H9 (cell line): ENCODE measurements at regions not wholly inside any gene's neighbourhood (a gene's known extent, or its start where the extent isn't known, plus 50 kb on each side); places are given as distances from the start of the nearest gene placed in this dataset.

Experiments
- DNase-seq: peaks from one replicate; pipeline ENCODE4 v3.0.0-alpha.2; 2017
- H2AFZ ChIP-seq: one replicate; pipeline ENCODE4 v1.6.1; 2013; ENCODE audit warnings: mild to moderate bottlenecking, low read length, control low read depth, moderate library complexity
- H2AK5ac ChIP-seq: 2 replicates; pipeline ENCODE4 v1.6.1; 2013; ENCODE audit warnings: low read length, control low read depth, mixed read lengths; ENCODE audit not compliant: insufficient read length
- H2BK120ac ChIP-seq: one replicate; pipeline ENCODE4 v1.6.1; 2013; ENCODE audit warnings: low read depth, mild to moderate bottlenecking, low read length, control low read depth, inconsistent platforms; ENCODE audit not compliant: poor library complexity, severe bottlenecking
- H2BK12ac ChIP-seq: 2 replicates; pipeline ENCODE4 v1.6.1; 2013; ENCODE audit warnings: low read length, control low read depth, mixed read lengths, low read depth; ENCODE audit not compliant: insufficient read length
- H2BK15ac ChIP-seq: 2 replicates; pipeline ENCODE4 v1.6.1; 2013; ENCODE audit warnings: low read depth, low read length, control low read depth
- H2BK20ac ChIP-seq: one replicate; pipeline ENCODE4 v1.6.1; 2013; ENCODE audit warnings: low read depth, mild to moderate bottlenecking, low read length, control low read depth, inconsistent platforms; ENCODE audit not compliant: poor library complexity, severe bottlenecking
- H2BK5ac ChIP-seq: 2 replicates; pipeline ENCODE4 v1.6.1; 2013; ENCODE audit warnings: low read length, control low read depth, mixed read lengths; ENCODE audit not compliant: insufficient read length
- H3K14ac ChIP-seq: 2 replicates; pipeline ENCODE4 v1.6.1; 2013; ENCODE audit warnings: low read length, control low read depth; ENCODE audit not compliant: insufficient read depth
- H3K18ac ChIP-seq: 2 replicates; pipeline ENCODE4 v1.6.1; 2013; ENCODE audit warnings: low read depth, mild to moderate bottlenecking, mixed read lengths, low read length, control low read depth; ENCODE audit not compliant: insufficient read length
- H3K23ac ChIP-seq: 2 replicates; pipeline ENCODE4 v1.6.1; 2013; ENCODE audit warnings: low read length, control low read depth, mixed read lengths, low read depth; ENCODE audit not compliant: insufficient read length
- H3K23me2 ChIP-seq: 2 replicates; pipeline ENCODE4 v1.6.1; 2013; ENCODE audit warnings: low read depth, mild to moderate bottlenecking, mixed read lengths, low read length, control low read depth; ENCODE audit not compliant: insufficient read length, poor library complexity, severe bottlenecking
- H3K27ac ChIP-seq: 2 replicates; pipeline ENCODE4 v1.5.1; 2013; ENCODE audit warnings: low read length, control low read depth, mixed read lengths, low read depth; ENCODE audit not compliant: insufficient read length
- H3K27me3 ChIP-seq: 2 replicates; pipeline ENCODE4 v1.6.1; 2013; ENCODE audit warnings: low read length, control low read depth, inconsistent platforms; ENCODE audit not compliant: insufficient read depth
- H3K4ac ChIP-seq: 2 replicates; pipeline ENCODE4 v1.6.1; 2013; ENCODE audit warnings: low read depth, mild to moderate bottlenecking, control low read depth, inconsistent platforms, low read length, moderate library complexity
- H3K4me1 ChIP-seq: 2 replicates; pipeline ENCODE4 v1.6.1; 2013; ENCODE audit warnings: low read length, control low read depth, inconsistent platforms; ENCODE audit not compliant: insufficient read depth
- H3K4me2 ChIP-seq: 2 replicates; pipeline ENCODE4 v1.6.1; 2013; ENCODE audit warnings: low read length, control low read depth, mixed read lengths; ENCODE audit not compliant: insufficient read length, insufficient read depth
- H3K56ac ChIP-seq: 2 replicates; pipeline ENCODE4 v1.6.1; 2013; ENCODE audit warnings: low read depth, mild to moderate bottlenecking, mixed read lengths, low read length, control low read depth; ENCODE audit not compliant: insufficient read length
- H3K79me1 ChIP-seq: 2 replicates; pipeline ENCODE4 v1.6.1; 2013; ENCODE audit warnings: low read depth, mild to moderate bottlenecking, moderate library complexity, low read length, control low read depth, inconsistent platforms; ENCODE audit not compliant: insufficient read depth, poor library complexity, severe bottlenecking
- H3K79me2 ChIP-seq: 2 replicates; pipeline ENCODE4 v1.6.1; 2013; ENCODE audit warnings: low read length, control low read depth, inconsistent platforms; ENCODE audit not compliant: insufficient read depth
- H3K9ac ChIP-seq: 2 replicates; pipeline ENCODE4 v1.6.1; 2013; ENCODE audit warnings: low read length, control low read depth, mixed read lengths; ENCODE audit not compliant: insufficient read length; ENCODE audit errors: extremely low read depth
- H3K9me3 ChIP-seq: one replicate; pipeline ENCODE4 v1.6.1; 2013; ENCODE audit warnings: low read depth, low read length, inconsistent platforms; ENCODE audit not compliant: control insufficient read depth
- H3T11ph ChIP-seq: one replicate; pipeline ENCODE4 v1.6.1; 2013; ENCODE audit warnings: mild to moderate bottlenecking, low read length, control low read depth, inconsistent platforms
- H4K20me1 ChIP-seq: one replicate; pipeline ENCODE4 v1.6.1; 2013; ENCODE audit not compliant: control insufficient read depth, insufficient read length, insufficient read depth
- H4K5ac ChIP-seq: 2 replicates; pipeline ENCODE4 v1.6.1; 2013; ENCODE audit warnings: low read depth, mild to moderate bottlenecking, mixed read lengths, low read length, control low read depth; ENCODE audit not compliant: insufficient read length
- H4K8ac ChIP-seq: replicated peaks from 2 replicates; pipeline ENCODE4 v1.6.1; 2013; ENCODE audit warnings: low read length, control low read depth, mixed read lengths, low read depth; ENCODE audit not compliant: insufficient read length
- H4K91ac ChIP-seq: 2 replicates; pipeline ENCODE4 v1.6.1; 2013; ENCODE audit warnings: low read depth, mild to moderate bottlenecking, moderate library complexity, mixed read lengths, low read length, control low read depth; ENCODE audit not compliant: insufficient read length
- H3K27ac Mint-ChIP-seq, 3 experiments: 2 replicates in 2 of 3; 3 replicates in 1 of 3; pipeline ENCODE4 v1.8.0; 2020 to 2021; ENCODE audit warnings: mixed read lengths in 3 of 3, mild to moderate bottlenecking in 1 of 3, moderate library complexity in 1 of 3
- H3K27me3 Mint-ChIP-seq: 2 replicates; pipeline ENCODE4 v1.8.0; 2021; ENCODE audit warnings: low read depth, mild to moderate bottlenecking, moderate library complexity, mixed read lengths
- H3K36me3 Mint-ChIP-seq, 3 experiments: 2 replicates in 2 of 3; 3 replicates in 1 of 3; pipeline ENCODE4 v1.8.0; 2020 to 2021; ENCODE audit warnings: low read depth in 3 of 3, mixed read lengths in 3 of 3; ENCODE audit not compliant: insufficient read depth in 1 of 3
- H3K4me1 Mint-ChIP-seq, 2 experiments: 2 replicates each; pipeline ENCODE4 v1.8.0; 2020; ENCODE audit warnings: mixed read lengths in 2 of 2
- H3K4me3 Mint-ChIP-seq, 2 experiments: 2 replicates in 1 of 2; 3 replicates in 1 of 2; pipeline ENCODE4 v1.8.0; 2020 to 2021; ENCODE audit warnings: mild to moderate bottlenecking in 2 of 2, mixed read lengths in 2 of 2, moderate library complexity in 1 of 2
- H3K9me3 Mint-ChIP-seq, 2 experiments: 2 replicates in 1 of 2; 3 replicates in 1 of 2; pipeline ENCODE4 v1.8.0; 2020; ENCODE audit warnings: mild to moderate bottlenecking in 2 of 2, mixed read lengths in 2 of 2, moderate library complexity in 1 of 2
- CTCF ChIP-seq: fragments of 200-600 bp; sonication (generic); conservative IDR thresholded peaks from 3 replicates; pipeline ENCODE4 v1.8.0; 2021; ENCODE audit warnings: antibody characterized with exemption, mild to moderate bottlenecking
- WGBS: extraction: QIAGEN DNeasy Blood & Tissue Kit; methylation state at CpG from one replicate; pipeline ENCODE4 v1.1.7; 2013; ENCODE audit warnings: missing lambda C conversion rate, low lambda C conversion rate, mixed read lengths; ENCODE audit not compliant: insufficient read length; ENCODE audit errors: extremely low coverage; 5-methylcytosine and 5-hydroxymethylcytosine counted together

DNA sequence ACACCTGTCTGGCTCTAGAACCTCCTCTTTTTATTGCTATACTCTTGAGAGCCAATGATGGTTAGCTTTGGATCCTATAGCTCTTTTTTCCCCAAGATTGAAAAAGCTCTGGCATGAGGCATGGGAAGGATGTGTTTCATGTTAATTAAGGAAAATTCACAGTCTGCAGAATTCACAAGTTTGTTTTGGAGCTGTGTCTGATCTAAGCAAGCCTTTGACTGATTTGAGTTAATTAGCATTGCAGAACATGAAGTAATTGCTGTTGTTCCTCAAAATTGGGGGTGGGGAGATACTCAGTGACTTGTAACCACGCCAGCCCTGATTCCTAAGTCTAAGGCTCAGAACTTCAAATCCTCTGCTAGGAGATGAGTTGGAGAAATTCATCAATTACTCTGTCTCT is 205.0 kb downstream of the SUDS3 start:
- WGBS, result no CpG with 5 or more reads among the region's 1 CpG
- Mint-ChIP-seq H3K4me1 (peaks cover 7 to 12% of the 10 kb centered on the region in 2 experiments), H3K9me3 (peaks cover 0 to 4% of the 10 kb centered on the region in 2 experiments; a peak in 1 of 5 replicates), H3K4me3 (no peak overlapping the region), H3K36me3 (no peaks in the 10 kb centered on the region), H3K27ac (no peak overlapping the region), H3K27me3 (peaks cover under 1% of the 10 kb centered on the region; the same call in 1 of the 2 replicates)
- H3K79me1 ChIP-seq, result no peaks in the 10 kb centered on the region
- H3K18ac ChIP-seq, result no peak overlapping the region
- H2BK120ac ChIP-seq, result no peak overlapping the region
- H2BK20ac ChIP-seq, result no peak overlapping the region
- H2BK5ac ChIP-seq, result no peak overlapping the region
- TF ChIP-seq CTCF, result no peak
- no peak overlapping the region for H3T11ph ChIP-seq
- no peak overlapping the region for H3K56ac ChIP-seq
- no peak overlapping the region for H3K23ac ChIP-seq
- H3K9ac ChIP-seq, result no peak overlapping the region
- no peak overlapping the region for H2AK5ac ChIP-seq
- H4K8ac ChIP-seq, result no peak overlapping the region
- no peak overlapping the region for H3K4ac ChIP-seq
- H3K4me1 ChIP-seq, result peaks cover 5% of the 10 kb centered on the region; the same call in 1 of the 2 replicates
- no peak overlapping the region for H4K91ac ChIP-seq
- H3K4me2 ChIP-seq, result no peak overlapping the region
- no peak overlapping the region for H3K27ac ChIP-seq
- no peaks in the 10 kb centered on the region for H3K79me2 ChIP-seq
- H3K23me2 ChIP-seq, result no peaks in the 10 kb centered on the region
- H4K5ac ChIP-seq, result no peak overlapping the region
- H2BK15ac ChIP-seq, result no peak overlapping the region
- no peak overlapping the region for H3K14ac ChIP-seq
- no peak overlapping the region for H2BK12ac ChIP-seq
- no peaks in the 10 kb centered on the region for H3K9me3 ChIP-seq
- H4K20me1 ChIP-seq, result no peaks in the 10 kb centered on the region
- no peak overlapping the region for H2AFZ ChIP-seq
- no peaks in the 10 kb centered on the region for H3K27me3 ChIP-seq
- no peak for DNase-seq
